ENCODE measurements at regions not wholly inside any gene's neighbourhood (a gene's known extent, or its start where the extent isn't known, plus 50 kb on each side); places are given as distances from the start of the nearest gene placed in this dataset.

GRCh38 chr14:53550776-53551175 lies 397.7 kb upstream of the DDHD1 start:
- no CpG with 5 or more reads among the region's 5 CpGs for WGBS (ENCODE audit: extremely low coverage, insufficient read length, low lambda C conversion rate)
- Histone ChIP-seq H4K8ac (replicated peaks; ENCODE audit: insufficient read length, low read depth, low read length) (no peak overlapping the region), H2BK5ac (ENCODE audit: insufficient read length, low read length) (no peak overlapping the region), H2AFZ (ENCODE audit: low read length) (no peak overlapping the region), H3K79me2 (ENCODE audit: insufficient read depth, low read length) (no peaks in the 10 kb centered on the region), H2BK120ac (ENCODE audit: low read depth, low read length, poor library complexity, severe bottlenecking) (no peak overlapping the region), H2BK12ac (ENCODE audit: insufficient read length, low read depth, low read length) (no peak overlapping the region), H3K27ac (ENCODE audit: insufficient read length, low read depth, low read length) (no peak overlapping the region), H3K4ac (ENCODE audit: low read depth, low read length) (no peak overlapping the region), H4K20me1 (ENCODE audit: control insufficient read depth, insufficient read depth, insufficient read length) (no peaks in the 10 kb centered on the region), H3K23ac (ENCODE audit: insufficient read length, low read depth, low read length) (no peak overlapping the region), H3K9ac (ENCODE audit: extremely low read depth, insufficient read length, low read length) (no peak overlapping the region), H2AK5ac (ENCODE audit: insufficient read length, low read length) (no peak overlapping the region), H4K91ac (ENCODE audit: insufficient read length, low read depth, low read length) (no peak overlapping the region), H2BK15ac (ENCODE audit: low read depth, low read length) (no peak overlapping the region), H3K4me2 (ENCODE audit: insufficient read depth, insufficient read length, low read length) (no peak overlapping the region), H3K27me3 (ENCODE audit: insufficient read depth, low read length) (no peaks in the 10 kb centered on the region), H3K79me1 (ENCODE audit: insufficient read depth, low read depth, low read length, poor library complexity, severe bottlenecking) (no peaks in the 10 kb centered on the region), H2BK20ac (ENCODE audit: low read depth, low read length, poor library complexity, severe bottlenecking) (no peak overlapping the region), H3K56ac (ENCODE audit: insufficient read length, low read depth, low read length) (no peak overlapping the region), H3K18ac (ENCODE audit: insufficient read length, low read depth, low read length) (no peak overlapping the region), H3T11ph (ENCODE audit: low read length) (no peak overlapping the region), H4K5ac (ENCODE audit: insufficient read length, low read depth, low read length) (no peak overlapping the region), H3K23me2 (ENCODE audit: insufficient read length, low read depth, low read length, poor library complexity, severe bottlenecking) (no peaks in the 10 kb centered on the region), H3K9me3 (ENCODE audit: control insufficient read depth, low read depth, low read length) (no peaks in the 10 kb centered on the region), H3K14ac (ENCODE audit: insufficient read depth, low read length) (no peak overlapping the region), H3K4me1 (ENCODE audit: insufficient read depth, low read length) (no peaks in the 10 kb centered on the region)
- TF ChIP-seq CTCF (conservative IDR thresholded peaks at IDR 0.05), result no peak
- Mint-ChIP-seq H3K27ac (no peak overlapping the region), H3K4me3 (no peak overlapping the region), H3K27me3 (ENCODE audit: low read depth) (peaks cover 5% of the 10 kb centered on the region; the same call in 1 of the 2 replicates), H3K4me1 (no peaks in the 10 kb centered on the region), H3K9me3 (no peaks in the 10 kb centered on the region; a peak in 1 of 5 replicates), H3K36me3 (ENCODE audit: insufficient read depth in 1 of 3, low read depth in 3 of 3) (peaks cover 0 to 7% (median 0%) of the 10 kb centered on the region in 3 experiments; a peak in 1 of 7 replicates)
- no peak for DNase-seq
